Caco-2 (cell line): ENCODE measurements at regions not wholly inside any gene's neighbourhood (a gene's known extent, or its start where the extent isn't known, plus 50 kb on each side); places are given as distances from the start of the nearest gene placed in this dataset.

ENCODE experiments used
- BruUV-seq: library from RNA; stranded (reverse); fragments of 400-500 nt; replicated peaks from 2 replicates; lab custom pipeline; 2021; lab: Mats Ljungman, UMichigan
- CTCF ChIA-PET: fragments of 300-600 bp; sonication (Branson Sonifier 250); formaldehyde crosslinking; loops from one replicate; lab custom pipeline; 2022; ENCODE audit warnings: antibody characterized with exemption; lab: Charles Lee
- POLR2A ChIA-PET: fragments of 300-600 bp; sonication (Branson Sonifier 250); formaldehyde crosslinking; loops from one replicate; lab custom pipeline; 2022; ENCODE audit warnings: antibody characterized with exemption; lab: Charles Lee
- DNase-seq, 2 experiments: peaks; one replicate each; pipeline versions ENCODE4 v3.0.0 to v3.0.0-alpha.2; 2020 to 2022
- H3K27me3 ChIP-seq: replicated peaks from 2 replicates; pipeline ENCODE4 v1.6.0; 2011; ENCODE audit warnings: low read length; ENCODE audit not compliant: control insufficient read depth, insufficient read depth
- H3K36me3 ChIP-seq: 2 replicates; pipeline ENCODE4 v1.5.1; 2011; ENCODE audit warnings: low read length; ENCODE audit not compliant: control insufficient read depth, insufficient read depth
- H3K4me1 ChIP-seq: fragments of 250-450 bp; sonication (Bioruptor Pico); 2 replicates; pipeline ENCODE4 v1.5.1; 2020; ENCODE audit warnings: mild to moderate bottlenecking
- H3K4me3 ChIP-seq: 2 replicates; pipeline ENCODE4 v1.5.1; 2011; ENCODE audit warnings: low read depth, mild to moderate bottlenecking, control low read depth, low read length
- H3K9me3 ChIP-seq: fragments of 250-450 bp; sonication (Bioruptor Pico); 2 replicates; pipeline ENCODE4 v1.5.1; 2020; ENCODE audit warnings: mild to moderate bottlenecking, moderate library complexity
- H3K27ac Mint-ChIP-seq: one replicate; pipeline ENCODE4 v1.8.0; 2022; ENCODE audit warnings: mixed read lengths; ENCODE audit not compliant: unreplicated experiment
- H3K27me3 Mint-ChIP-seq: one replicate; pipeline ENCODE4 v1.8.0; 2022; ENCODE audit warnings: mixed read lengths; ENCODE audit not compliant: insufficient read depth, unreplicated experiment
- H3K36me3 Mint-ChIP-seq: one replicate; pipeline ENCODE4 v1.8.0; 2022; ENCODE audit warnings: mild to moderate bottlenecking, mixed read lengths; ENCODE audit not compliant: insufficient read depth, unreplicated experiment
- H3K4me1 Mint-ChIP-seq: one replicate; pipeline ENCODE4 v1.8.0; 2022; ENCODE audit warnings: low read depth, mixed read lengths; ENCODE audit not compliant: unreplicated experiment
- H3K4me3 Mint-ChIP-seq: one replicate; pipeline ENCODE4 v1.8.0; 2022; ENCODE audit warnings: mild to moderate bottlenecking, moderate library complexity, mixed read lengths; ENCODE audit not compliant: unreplicated experiment
- H3K9me3 Mint-ChIP-seq: one replicate; pipeline ENCODE4 v1.8.0; 2022; ENCODE audit warnings: mixed read lengths; ENCODE audit not compliant: unreplicated experiment
- intact Hi-C: fragments of 100-400 bp; cut with micrococcal nuclease; formaldehyde crosslinking; loops from one replicate; pipeline ENCODE4 v1.10.0; 2022; ENCODE audit not compliant: unreplicated experiment
- TF ChIP-seq, protein P1 (sequence below), 2 experiments: fragments of 200-600 bp in 1 of 2; IDR thresholded peaks; 1 replicate in 1 of 2; 2 replicates in 1 of 2; pipeline versions ENCODE4 v1.5.1 to v1.8.0; 2011 to 2022; ENCODE audit warnings: antibody characterized with exemption in 1 of 2, control low read depth in 1 of 2, inconsistent platforms in 1 of 2, low read depth in 1 of 2, low read length in 1 of 2, mild to moderate bottlenecking in 1 of 2, moderate library complexity in 1 of 2; ENCODE audit not compliant: insufficient read depth in 1 of 2, severe bottlenecking in 1 of 2, unreplicated experiment in 1 of 2

DNA sequence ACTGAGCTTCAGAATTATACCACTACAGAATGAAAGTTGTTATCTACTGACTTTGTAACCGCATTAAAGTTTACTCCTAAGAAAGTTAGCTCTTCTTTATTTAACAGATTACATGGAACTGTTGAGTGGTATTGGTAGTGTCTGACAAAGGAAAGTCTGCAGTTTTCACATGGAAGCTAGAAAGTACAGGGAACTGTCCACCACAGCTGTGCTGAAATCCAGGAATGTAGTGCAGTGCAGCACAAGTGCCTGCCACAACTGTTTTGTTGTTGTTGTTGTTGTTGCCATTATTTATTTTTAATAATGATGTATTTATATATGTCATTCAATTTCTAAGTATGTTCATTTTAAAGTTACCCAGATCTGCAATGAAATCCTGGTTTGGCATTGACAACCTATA lies 464.9 kb downstream of the TBC1D32 start:
- Mint-ChIP-seq H3K4me3 (no peak overlapping the region), H3K36me3 (no peaks in the 10 kb centered on the region), H3K9me3 (no peaks in the 10 kb centered on the region), H3K4me1 (no peaks in the 10 kb centered on the region), H3K27me3 (no peaks in the 10 kb centered on the region), H3K27ac (no peak overlapping the region)
- CTCF ChIA-PET: no interaction called here
- H3K27me3 ChIP-seq: no peaks in the 10 kb centered on the region
- POLR2A ChIA-PET: no interaction called here
- no peaks in the 10 kb centered on the region for H3K4me1 ChIP-seq
- no peak overlapping the region for H3K4me3 ChIP-seq
- no peaks in the 10 kb centered on the region for H3K36me3 ChIP-seq
- TF ChIP-seq, protein P1, sequence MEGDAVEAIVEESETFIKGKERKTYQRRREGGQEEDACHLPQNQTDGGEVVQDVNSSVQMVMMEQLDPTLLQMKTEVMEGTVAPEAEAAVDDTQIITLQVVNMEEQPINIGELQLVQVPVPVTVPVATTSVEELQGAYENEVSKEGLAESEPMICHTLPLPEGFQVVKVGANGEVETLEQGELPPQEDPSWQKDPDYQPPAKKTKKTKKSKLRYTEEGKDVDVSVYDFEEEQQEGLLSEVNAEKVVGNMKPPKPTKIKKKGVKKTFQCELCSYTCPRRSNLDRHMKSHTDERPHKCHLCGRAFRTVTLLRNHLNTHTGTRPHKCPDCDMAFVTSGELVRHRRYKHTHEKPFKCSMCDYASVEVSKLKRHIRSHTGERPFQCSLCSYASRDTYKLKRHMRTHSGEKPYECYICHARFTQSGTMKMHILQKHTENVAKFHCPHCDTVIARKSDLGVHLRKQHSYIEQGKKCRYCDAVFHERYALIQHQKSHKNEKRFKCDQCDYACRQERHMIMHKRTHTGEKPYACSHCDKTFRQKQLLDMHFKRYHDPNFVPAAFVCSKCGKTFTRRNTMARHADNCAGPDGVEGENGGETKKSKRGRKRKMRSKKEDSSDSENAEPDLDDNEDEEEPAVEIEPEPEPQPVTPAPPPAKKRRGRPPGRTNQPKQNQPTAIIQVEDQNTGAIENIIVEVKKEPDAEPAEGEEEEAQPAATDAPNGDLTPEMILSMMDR (IDR thresholded peaks at IDR 0.05; ENCODE audit: insufficient read depth in 1 of 2, low read depth in 1 of 2, low read length in 1 of 2, severe bottlenecking in 1 of 2, unreplicated experiment in 1 of 2): no peak
- intact Hi-C loops: no loop called here
- peak in 1 of 2 experiments; percentile 17 for DNase-seq
- no peaks in the 10 kb centered on the region for H3K9me3 ChIP-seq
- no TSS peak for BruUV-seq

GRCh38 chr6:120857422-120857821 lies 476.9 kb downstream of the TBC1D32 start:
- Histone ChIP-seq H3K9me3 (no peaks in the 10 kb centered on the region), H3K36me3 (no peaks in the 10 kb centered on the region), H3K27me3 (no peaks in the 10 kb centered on the region), H3K4me1 (no peaks in the 10 kb centered on the region), H3K4me3 (no peak overlapping the region)
- ChIA-PET POLR2A (no interaction called here), CTCF (no interaction called here)
- DNase-seq: no peak
- no peaks in the 10 kb centered on the region for H3K4me1 Mint-ChIP-seq
- no peak overlapping the region for H3K4me3 Mint-ChIP-seq
- no peaks in the 10 kb centered on the region for H3K27me3 Mint-ChIP-seq
- H3K36me3 Mint-ChIP-seq: no peaks in the 10 kb centered on the region
- intact Hi-C loops: no loop called here
- no peaks in the 10 kb centered on the region for H3K9me3 Mint-ChIP-seq
- BruUV-seq: no TSS peak
- no peak overlapping the region for H3K27ac Mint-ChIP-seq
- TF ChIP-seq, protein P1 (IDR thresholded peaks at IDR 0.05; ENCODE audit: insufficient read depth in 1 of 2, low read depth in 1 of 2, low read length in 1 of 2, severe bottlenecking in 1 of 2, unreplicated experiment in 1 of 2): no peak

GRCh38 chr6:120854583-120854982 lies 479.7 kb downstream of the TBC1D32 start:
- no peaks in the 10 kb centered on the region for H3K27me3 Mint-ChIP-seq

More at GRCh38 chr6:120854583-120854982, 479.7 kb downstream of the TBC1D32 start:
- Histone ChIP-seq H3K27me3 (no peaks in the 10 kb centered on the region), H3K4me3 (no peak overlapping the region), H3K4me1 (no peaks in the 10 kb centered on the region), H3K36me3 (no peaks in the 10 kb centered on the region), H3K9me3 (no peaks in the 10 kb centered on the region)
- Mint-ChIP-seq H3K27ac (no peak overlapping the region), H3K36me3 (no peaks in the 10 kb centered on the region), H3K4me1 (no peaks in the 10 kb centered on the region), H3K9me3 (no peaks in the 10 kb centered on the region), H3K4me3 (no peak overlapping the region)
- POLR2A ChIA-PET: no interaction called here
- BruUV-seq: no TSS peak
- CTCF ChIA-PET: no interaction called here
- TF ChIP-seq, protein P1 (IDR thresholded peaks at IDR 0.05; ENCODE audit: insufficient read depth in 1 of 2, low read depth in 1 of 2, low read length in 1 of 2, severe bottlenecking in 1 of 2, unreplicated experiment in 1 of 2): no peak
- DNase-seq: no peak
- intact Hi-C loops: no loop called here
